AG08396 (cell line): ENCODE measurements at regions not wholly inside any gene's neighbourhood (a gene's known extent, or its start where the extent isn't known, plus 50 kb on each side); places are given as distances from the start of the nearest gene placed in this dataset.
"Not testable (repeated sequence)": the region's sequence is repeated elsewhere in the genome, so short reads cannot be mapped to it uniquely, and the experiment has no call there.

ENCODE experiments used
- DNase-seq: peaks from one replicate; pipeline ENCODE4 v3.0.0; 2012; ENCODE audit warnings: low spot score, mixed read lengths

- no peak for DNase-seq
Measured at GRCh38 chr20:40634891-40635290, 54.1 kb downstream of the MAFB start.

- DNase-seq, result no peak
Measured at GRCh38 chr20:40633123-40633850, 55.7 kb downstream of the MAFB start.

- DNase-seq, result no peak
Measured at GRCh38 chr20:40632346-40632976, 56.6 kb downstream of the MAFB start.

- DNase-seq, result no peak
Measured at GRCh38 chr20:40631119-40631631, 57.9 kb downstream of the MAFB start.

- no peak for DNase-seq
Measured at GRCh38 chr20:40630713-40631112, 58.3 kb downstream of the MAFB start.

GRCh38 chr20:40630099-40630498 lies 58.9 kb downstream of the MAFB start:
- no peak for DNase-seq

GRCh38 chr20:40628877-40629276 lies 60.2 kb downstream of the MAFB start:
- no peak for DNase-seq

- DNase-seq, result not testable (repeated sequence)
Measured at GRCh38 chr20:40619053-40619452, 70.0 kb downstream of the MAFB start.

GRCh38 chr20:40617594-40617993 lies 71.4 kb downstream of the MAFB start:
- DNase-seq, result no peak

- DNase-seq, result no peak
Measured at GRCh38 chr20:40612837-40613236, 76.2 kb downstream of the MAFB start.

- no peak for DNase-seq
Measured at GRCh38 chr20:40612247-40612646, 76.8 kb downstream of the MAFB start.

- no peak for DNase-seq
Measured at GRCh38 chr20:40610730-40611129, 78.3 kb downstream of the MAFB start.

GRCh38 chr20:40607927-40608326 lies 81.1 kb downstream of the MAFB start:
- no peak for DNase-seq

GRCh38 chr20:40606660-40607059 lies 82.4 kb downstream of the MAFB start:
- DNase-seq, result no peak

- DNase-seq, result no peak
Measured at GRCh38 chr20:40606237-40606636, 82.8 kb downstream of the MAFB start.

- DNase-seq, result no peak
Measured at GRCh38 chr20:40604416-40604815, 84.6 kb downstream of the MAFB start.

GRCh38 chr20:40603057-40603651 lies 85.9 kb downstream of the MAFB start:
- no peak for DNase-seq

GRCh38 chr20:40602381-40602780 lies 86.7 kb downstream of the MAFB start:
- DNase-seq, result no peak

- DNase-seq, result no peak
Measured at GRCh38 chr20:40600441-40601219, 88.4 kb downstream of the MAFB start.

GRCh38 chr20:40599987-40600386 lies 89.0 kb downstream of the MAFB start:
- DNase-seq, result no peak

- no peak for DNase-seq
Measured at GRCh38 chr20:40592941-40593340, 96.1 kb downstream of the MAFB start.

GRCh38 chr20:40591536-40591935 lies 97.5 kb downstream of the MAFB start:
- no peak for DNase-seq
